Calu3 (cell line): ENCODE measurements at regions not wholly inside any gene's neighbourhood (a gene's known extent, or its start where the extent isn't known, plus 50 kb on each side); places are given as distances from the start of the nearest gene placed in this dataset.

Experiments used
- BruUV-seq: library from RNA; stranded (reverse); fragments of 400-500 nt; replicated peaks from 2 replicates; lab custom pipeline; 2021; lab: Mats Ljungman, UMichigan
- CTCF ChIA-PET: fragments of 300-600 bp; sonication (Branson Sonifier 250); formaldehyde crosslinking; loops from one replicate; lab custom pipeline; 2022; ENCODE audit warnings: antibody characterized with exemption; lab: Charles Lee
- DNase-seq: peaks from one replicate; pipeline ENCODE4 v3.0.0; 2022
- H3K27ac Mint-ChIP-seq: one replicate; pipeline ENCODE4 v1.8.0; 2022; ENCODE audit warnings: mixed read lengths; ENCODE audit not compliant: unreplicated experiment
- H3K27me3 Mint-ChIP-seq: one replicate; pipeline ENCODE4 v1.8.0; 2022; ENCODE audit warnings: mixed read lengths; ENCODE audit not compliant: unreplicated experiment
- H3K36me3 Mint-ChIP-seq: one replicate; pipeline ENCODE4 v1.8.0; 2022; ENCODE audit warnings: mild to moderate bottlenecking, moderate library complexity, mixed read lengths; ENCODE audit not compliant: insufficient read depth, unreplicated experiment
- H3K4me1 Mint-ChIP-seq: one replicate; pipeline ENCODE4 v1.8.0; 2022; ENCODE audit warnings: mild to moderate bottlenecking, low read depth, mixed read lengths; ENCODE audit not compliant: unreplicated experiment
- H3K4me3 Mint-ChIP-seq: one replicate; pipeline ENCODE4 v1.8.0; 2022; ENCODE audit warnings: mild to moderate bottlenecking, low read depth, moderate library complexity, mixed read lengths; ENCODE audit not compliant: unreplicated experiment
- H3K9me3 Mint-ChIP-seq: one replicate; pipeline ENCODE4 v1.8.0; 2022; ENCODE audit warnings: low read depth, mixed read lengths; ENCODE audit not compliant: unreplicated experiment
- intact Hi-C: fragments of 100-400 bp; cut with micrococcal nuclease; formaldehyde crosslinking; loops from one replicate; pipeline ENCODE4 v1.10.0; 2022; ENCODE audit not compliant: unreplicated experiment
- TF ChIP-seq, protein P1 (sequence below): fragments of 200-600 bp; IDR thresholded peaks from one replicate; pipeline ENCODE4 v1.8.0; 2022; ENCODE audit warnings: antibody characterized with exemption; ENCODE audit not compliant: unreplicated experiment

GRCh38 chr5:171524466-171524865, 105.0 kb downstream of the FGF18 start:
- BruUV-seq, result no TSS peak
- Mint-ChIP-seq H3K27me3 (peaks cover 56% of the 10 kb centered on the region), H3K4me3 (no peak overlapping the region), H3K27ac (no peak overlapping the region), H3K4me1 (peaks cover 7% of the 10 kb centered on the region), H3K36me3 (no peaks in the 10 kb centered on the region), H3K9me3 (no peaks in the 10 kb centered on the region)
- CTCF ChIA-PET, result no interaction called here
- DNase-seq, result no peak
- TF ChIP-seq, protein P1, sequence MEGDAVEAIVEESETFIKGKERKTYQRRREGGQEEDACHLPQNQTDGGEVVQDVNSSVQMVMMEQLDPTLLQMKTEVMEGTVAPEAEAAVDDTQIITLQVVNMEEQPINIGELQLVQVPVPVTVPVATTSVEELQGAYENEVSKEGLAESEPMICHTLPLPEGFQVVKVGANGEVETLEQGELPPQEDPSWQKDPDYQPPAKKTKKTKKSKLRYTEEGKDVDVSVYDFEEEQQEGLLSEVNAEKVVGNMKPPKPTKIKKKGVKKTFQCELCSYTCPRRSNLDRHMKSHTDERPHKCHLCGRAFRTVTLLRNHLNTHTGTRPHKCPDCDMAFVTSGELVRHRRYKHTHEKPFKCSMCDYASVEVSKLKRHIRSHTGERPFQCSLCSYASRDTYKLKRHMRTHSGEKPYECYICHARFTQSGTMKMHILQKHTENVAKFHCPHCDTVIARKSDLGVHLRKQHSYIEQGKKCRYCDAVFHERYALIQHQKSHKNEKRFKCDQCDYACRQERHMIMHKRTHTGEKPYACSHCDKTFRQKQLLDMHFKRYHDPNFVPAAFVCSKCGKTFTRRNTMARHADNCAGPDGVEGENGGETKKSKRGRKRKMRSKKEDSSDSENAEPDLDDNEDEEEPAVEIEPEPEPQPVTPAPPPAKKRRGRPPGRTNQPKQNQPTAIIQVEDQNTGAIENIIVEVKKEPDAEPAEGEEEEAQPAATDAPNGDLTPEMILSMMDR, result no peak
- intact Hi-C loops, result no loop called here

DNA sequence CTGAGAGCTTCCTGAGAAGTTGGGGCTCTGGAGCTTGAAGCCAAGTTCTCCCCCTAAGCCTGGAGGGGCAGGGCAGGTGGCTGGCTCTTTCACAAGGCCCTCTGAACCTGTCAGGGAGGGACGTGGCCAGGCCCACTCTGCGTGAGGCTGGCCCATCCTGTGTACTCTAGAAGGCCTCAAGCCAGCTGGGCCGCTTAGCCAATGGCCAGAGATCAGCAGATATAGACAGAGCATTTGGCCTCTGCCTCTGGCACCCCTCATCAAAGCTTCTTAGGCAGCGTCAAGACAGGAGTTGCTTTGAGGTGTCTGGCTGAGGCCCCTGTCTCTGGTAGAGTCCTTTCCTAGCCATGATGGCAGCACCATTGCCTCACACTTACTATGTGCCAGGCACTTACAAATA, 105.6 kb downstream of the FGF18 start:
- intact Hi-C loops, result no loop called here
- no peak for DNase-seq
- peaks cover 59% of the 10 kb centered on the region for H3K27me3 Mint-ChIP-seq
- H3K4me1 Mint-ChIP-seq, result peaks cover 7% of the 10 kb centered on the region
- no peaks in the 10 kb centered on the region for H3K9me3 Mint-ChIP-seq
- CTCF ChIA-PET, result no interaction called here
- TF ChIP-seq, protein P1, result no peak
- no peaks in the 10 kb centered on the region for H3K36me3 Mint-ChIP-seq
- no peak overlapping the region for H3K4me3 Mint-ChIP-seq
- BruUV-seq, result no TSS peak
- H3K27ac Mint-ChIP-seq, result no peak overlapping the region

DNA sequence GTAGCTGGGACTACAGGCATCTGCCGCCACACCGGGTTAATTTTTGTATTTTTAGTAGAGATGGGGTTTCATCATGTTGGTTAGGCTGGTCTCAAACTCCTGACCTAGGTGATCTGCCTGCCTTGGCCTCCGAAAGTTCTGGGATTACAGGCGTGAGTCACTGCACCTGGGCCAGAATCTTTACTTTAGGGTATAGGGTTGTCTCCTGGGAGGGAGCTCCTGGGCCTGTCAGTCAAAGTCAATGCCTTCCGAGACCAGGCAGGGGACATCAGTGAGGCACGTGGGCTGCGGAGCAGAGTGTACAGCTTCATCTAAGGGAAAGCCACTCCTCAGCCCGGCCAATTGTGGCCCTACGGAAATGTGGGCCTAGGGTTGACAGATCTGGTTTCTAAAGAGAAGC, 108.6 kb downstream of the FGF18 start:
- CTCF ChIA-PET, result interaction anchor here (0.7 kb wide), 1 partner anchor 46 kb away, joined by 5 read pairs; no protein-coding TSS in a partner anchor
- no TSS peak for BruUV-seq
- Mint-ChIP-seq H3K4me1 (no peaks in the 10 kb centered on the region), H3K27ac (no peak overlapping the region), H3K4me3 (no peak overlapping the region), H3K9me3 (no peaks in the 10 kb centered on the region), H3K36me3 (no peaks in the 10 kb centered on the region), H3K27me3 (peaks cover 60% of the 10 kb centered on the region)
- TF ChIP-seq, protein P1, result no peak
- intact Hi-C loops, result no loop called here
- no peak for DNase-seq

DNA sequence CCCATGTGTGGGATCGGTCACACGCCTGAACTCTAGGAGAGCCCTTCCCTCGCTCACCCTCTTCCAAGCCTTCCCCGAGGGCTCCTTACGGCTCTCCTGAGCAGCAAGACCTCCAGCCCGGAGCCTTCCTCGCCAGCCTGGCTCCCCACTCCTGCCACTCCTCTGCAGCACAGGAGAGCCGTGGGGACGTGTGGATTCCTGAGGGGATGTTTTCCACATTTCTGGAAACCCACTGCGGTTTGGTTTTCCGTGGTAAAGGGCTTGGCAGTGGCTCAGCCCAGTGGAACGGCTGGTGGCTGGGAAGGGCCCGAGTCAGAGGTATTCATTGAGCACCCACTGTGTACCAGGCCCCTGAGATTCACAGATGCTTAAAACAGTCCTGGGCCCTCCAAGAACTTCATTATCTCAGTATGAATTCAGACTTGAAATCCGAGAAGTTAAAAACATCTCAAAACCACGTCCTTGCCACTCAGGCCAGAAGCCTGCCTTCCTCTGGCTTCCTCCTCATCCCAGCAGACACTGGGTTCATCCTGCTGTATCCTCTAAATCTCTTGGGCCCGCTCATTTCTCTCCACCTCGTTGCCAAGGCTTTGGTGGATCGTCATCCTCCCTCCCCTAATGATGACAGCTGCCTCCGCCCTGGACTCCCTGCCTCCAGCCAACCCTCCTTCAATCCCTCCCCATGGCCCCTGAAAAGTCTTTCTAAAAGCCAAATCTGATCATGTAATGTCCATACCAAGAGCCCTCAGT, 109.6 kb downstream of the FGF18 start:
- H3K27me3 Mint-ChIP-seq, result peaks cover 51% of the 10 kb centered on the region
- intact Hi-C loops, result no loop called here
- no TSS peak for BruUV-seq
- H3K9me3 Mint-ChIP-seq, result no peaks in the 10 kb centered on the region
- H3K27ac Mint-ChIP-seq, result no peak overlapping the region
- no peak overlapping the region for H3K4me3 Mint-ChIP-seq
- H3K36me3 Mint-ChIP-seq, result no peaks in the 10 kb centered on the region
- DNase-seq, result no peak
- CTCF ChIA-PET, result interaction anchor here (0.6 to 0.8 kb wide), 3 partner anchors 86 to 1130 kb away, joined by 3 to 5 read pairs (median 3); no protein-coding TSS in a partner anchor
- TF ChIP-seq, protein P1, result no peak
- H3K4me1 Mint-ChIP-seq, result peaks cover 4% of the 10 kb centered on the region
